Heart right ventricle (tissue), 16 donors: ENCODE measurements at regions not wholly inside any gene's neighbourhood (a gene's known extent, or its start where the extent isn't known, plus 50 kb on each side); places are given as distances from the start of the nearest gene placed in this dataset.

ENCODE experiments used
- ATAC-seq, 8 donors: fragments of 200-7000 bp; cut with Tn5 transposase; one replicate each; pipeline ENCODE4 v1.9.1; 2020; ENCODE audit warnings: mild to moderate bottlenecking in 8 of 8, moderate library complexity in 8 of 8, moderate number of reproducible peaks in 1 of 8
- DNase-seq, 2 donors: peaks; one replicate each; pipeline ENCODE4 v3.0.0-alpha.2; 2020
- H3K27ac ChIP-seq, 10 donors: fragments of 200-600 bp; sonication (generic) in 2 of 10; one replicate each; pipeline versions ENCODE4 v1.5.0 to v1.8.0; 2020 to 2022; ENCODE audit warnings: mild to moderate bottlenecking in 3 of 10
- H3K27me3 ChIP-seq, 7 donors: fragments of 200-600 bp; one replicate each; pipeline ENCODE4 v1.8.0; 2021 to 2022; ENCODE audit warnings: mild to moderate bottlenecking in 2 of 7
- H3K36me3 ChIP-seq, 9 donors: fragments of 200-600 bp; sonication (generic) in 1 of 9; one replicate each; pipeline versions ENCODE4 v1.5.0 to v1.8.0; 2020 to 2022; ENCODE audit warnings: mild to moderate bottlenecking in 2 of 9
- H3K4me1 ChIP-seq, 9 donors: fragments of 200-600 bp; sonication (generic) in 1 of 9; one replicate each; pipeline versions ENCODE4 v1.5.0 to v1.8.0; 2020 to 2022; ENCODE audit warnings: mild to moderate bottlenecking in 4 of 9
- H3K4me3 ChIP-seq, 10 donors: fragments of 200-600 bp; sonication (generic) in 2 of 10; one replicate each; pipeline versions ENCODE4 v1.5.0 to v1.8.0; 2020 to 2022; ENCODE audit warnings: mild to moderate bottlenecking in 7 of 10, moderate library complexity in 2 of 10
- H3K9me3 ChIP-seq, 11 donors: fragments of 200-600 bp in 10 of 11; sonication (generic) in 2 of 11; one replicate each; pipeline versions ENCODE4 v1.5.0 to v1.8.0; 2013 to 2022; ENCODE audit warnings: mild to moderate bottlenecking in 2 of 11, control low read depth in 1 of 11, moderate library complexity in 1 of 11
- CTCF ChIP-seq, 9 donors: fragments of 200-600 bp; sonication (generic) in 2 of 9; IDR thresholded peaks; one replicate each; pipeline versions ENCODE4 v1.5.0 to v1.8.0; 2021 to 2022; ENCODE audit warnings: antibody characterized with exemption in 9 of 9, mild to moderate bottlenecking in 5 of 9, moderate library complexity in 1 of 9
- WGBS, 2 donors: extraction: QIAGEN DNeasy Blood & Tissue Kit; methylation state at CpG; one replicate each; pipeline ENCODE4 v1.1.7; 2013; ENCODE audit warnings: inconsistent platforms in 1 of 2; 5-methylcytosine and 5-hydroxymethylcytosine counted together
- intact Hi-C, 10 donors: fragments of 100-400 bp; cut with DNase I; formaldehyde crosslinking; loops; one replicate each; pipeline versions ENCODE4 v1.11.1 to v1.14.2; 2022
- donor health status: Arrhythmogenic right ventricular cardiomyopathy.
- donor health status: ischemic (EF 13 %, LVEDD 7.1; RV severe dilation, severe dysfunction).
- donor health status: healthy with polysubstance abuse.
- donor health status: DM: no; HTN: yes; CAD: no.
- donor health status: DM: no; HTN: no; CAD: no.
- donor health status: ischemic (EF 25% LVEDD 6.9; RV normal size, moderate dysfunction).
- donor health status: ischemic (EF 25% LVEDD 5.7; RV mildly dilated, moderate dysfunction).
- donor health status: healthy.
- donor health status: DM: yes; HTN: yes; CAD: no.
- donor health status: Ischemic cardiomyopathy.
- donor health status: ischemic (EF 35%, LVEDD 5.7; RV mildly dilated, moderate dysfunction).
- donor health status: nonischemic (EF 11% LVEDD 7.7; RV severe dilation, severe dysfunction).
- donor health status: DM: yes; HTN: yes; CAD: no.
- donor health status: PGD.
- donor health status: ischemic (EF 29% LVEDD 5.4; RV normal size, mild dysfunction).
- donor health status: nonischemic (EF 23%, LVEDD 6.1; RV moderate dilation, normal function).

- ATAC-seq (no peak), DNase-seq (no peak)
- 58 to 67% methylated on average over 3 of the region's 3 CpGs for WGBS, 2 donors
- Histone ChIP-seq H3K9me3 (peaks cover 0 to 13% (median 0%) of the 10 kb centered on the region in 11 donors), H3K4me3 (no peak overlapping the region), H3K36me3 (no peaks in the 10 kb centered on the region), H3K27me3 (no peaks in the 10 kb centered on the region), H3K27ac (no peak overlapping the region), H3K4me1 (no peaks in the 10 kb centered on the region)
- TF ChIP-seq CTCF (IDR thresholded peaks at IDR 0.05) = no peak
- intact Hi-C loops = no loop called here
Observed at GRCh38 chr5:86523718-86524117, 94.0 kb upstream of the COX7C start.

GRCh38 chr5:86525622-86526021, 92.1 kb upstream of the COX7C start:
- intact Hi-C loops = no loop called here
- TF ChIP-seq CTCF (IDR thresholded peaks at IDR 0.05) = no peak
- WGBS, 2 donors = 76 to 80% methylated on average over 2 of the region's 2 CpGs
- no peak for DNase-seq
- H3K27me3 ChIP-seq = no peaks in the 10 kb centered on the region
- no peaks in the 10 kb centered on the region for H3K36me3 ChIP-seq
- H3K9me3 ChIP-seq = peaks cover 0 to 13% (median 0%) of the 10 kb centered on the region in 11 donors
- no peak for ATAC-seq
- H3K27ac ChIP-seq = no peak overlapping the region
- no peaks in the 10 kb centered on the region for H3K4me1 ChIP-seq
- H3K4me3 ChIP-seq = no peak overlapping the region

GRCh38 chr5:86526811-86527348, 90.9 kb upstream of the COX7C start:
- intact Hi-C loops = no loop called here
- ATAC-seq (no peak), DNase-seq (no peak)
- Histone ChIP-seq H3K9me3 (peaks cover 0 to 13% (median 0%) of the 10 kb centered on the region in 11 donors), H3K27ac (no peak overlapping the region), H3K36me3 (no peaks in the 10 kb centered on the region), H3K4me1 (no peaks in the 10 kb centered on the region), H3K27me3 (no peaks in the 10 kb centered on the region), H3K4me3 (no peak overlapping the region)
- WGBS, 2 donors = 42 to 67% methylated on average over 3 of the region's 3 CpGs
- no peak for TF ChIP-seq CTCF (IDR thresholded peaks at IDR 0.05)

GRCh38 chr5:86532429-86532828, 85.3 kb upstream of the COX7C start:
- ATAC-seq = no peak
- WGBS, 2 donors = 68 to 72% methylated on average over 2 of the region's 2 CpGs
- no peak overlapping the region for H3K27ac ChIP-seq
- intact Hi-C loops = no loop called here
- no peak for DNase-seq
- no peaks in the 10 kb centered on the region for H3K27me3 ChIP-seq
- no peak for TF ChIP-seq CTCF (IDR thresholded peaks at IDR 0.05)
- no peaks in the 10 kb centered on the region for H3K4me1 ChIP-seq
- H3K4me3 ChIP-seq = no peak overlapping the region
- no peaks in the 10 kb centered on the region for H3K36me3 ChIP-seq
- H3K9me3 ChIP-seq = no peaks in the 10 kb centered on the region
